GM18951 (cell line): ENCODE measurements at regions not wholly inside any gene's neighbourhood (a gene's known extent, or its start where the extent isn't known, plus 50 kb on each side); places are given as distances from the start of the nearest gene placed in this dataset.

Experiments used
- POLR2A ChIP-seq: IDR thresholded peaks from 4 replicates; pipeline ENCODE4 v1.6.1; 2011; ENCODE audit warnings: mild to moderate bottlenecking; ENCODE audit not compliant: insufficient read length, insufficient read depth; ENCODE audit errors: extremely low read depth
- in situ Hi-C: fragments of 300-500 bp; cut with MboI; formaldehyde crosslinking; loops from one replicate; pipeline ENCODE4 v1.12.0; 2022; ENCODE audit warnings: low sequenced_read_pairs, mixed read lengths, inconsistent platforms; ENCODE audit not compliant: unreplicated experiment

DNA sequence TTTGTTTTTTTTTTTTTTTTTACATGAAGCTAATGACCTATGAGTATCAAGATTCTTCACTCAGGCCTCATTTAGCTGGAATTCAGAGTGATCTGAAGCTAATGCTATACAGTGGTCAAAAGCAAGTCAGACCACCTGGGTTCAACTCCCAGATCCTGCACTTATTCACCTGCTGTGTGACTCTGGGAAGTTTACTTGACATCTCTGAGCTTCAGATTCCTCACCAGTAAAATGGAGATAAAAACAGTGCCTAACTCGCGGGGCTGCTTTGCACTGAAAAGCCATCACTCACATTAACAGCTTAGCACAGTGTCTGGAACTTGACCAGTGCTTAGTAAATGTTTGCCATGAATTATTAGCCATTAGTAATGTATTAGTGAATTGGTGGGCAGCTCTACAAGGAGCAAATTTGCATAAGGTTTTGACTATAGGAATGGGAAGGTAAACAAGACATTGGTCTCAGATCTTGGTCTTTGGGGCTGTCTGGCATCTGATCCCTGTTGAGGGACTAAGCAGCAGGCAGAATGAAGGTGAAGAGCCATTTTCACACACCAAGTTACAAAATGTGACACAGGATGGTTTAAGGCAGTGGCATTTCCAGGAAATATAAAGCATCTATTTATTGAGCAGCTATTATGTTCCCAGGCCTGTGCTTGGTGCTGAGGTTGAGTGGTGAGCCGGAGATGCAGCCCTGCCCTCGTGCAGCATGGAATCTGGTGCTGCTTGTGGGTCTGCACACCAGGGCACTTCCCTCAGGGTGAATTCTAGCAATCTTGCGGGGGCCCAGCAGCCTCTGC lies 291.3 kb downstream of the RRAGC start:
- no peak for TF ChIP-seq POLR2A
- in situ Hi-C loops, result no loop called here

DNA sequence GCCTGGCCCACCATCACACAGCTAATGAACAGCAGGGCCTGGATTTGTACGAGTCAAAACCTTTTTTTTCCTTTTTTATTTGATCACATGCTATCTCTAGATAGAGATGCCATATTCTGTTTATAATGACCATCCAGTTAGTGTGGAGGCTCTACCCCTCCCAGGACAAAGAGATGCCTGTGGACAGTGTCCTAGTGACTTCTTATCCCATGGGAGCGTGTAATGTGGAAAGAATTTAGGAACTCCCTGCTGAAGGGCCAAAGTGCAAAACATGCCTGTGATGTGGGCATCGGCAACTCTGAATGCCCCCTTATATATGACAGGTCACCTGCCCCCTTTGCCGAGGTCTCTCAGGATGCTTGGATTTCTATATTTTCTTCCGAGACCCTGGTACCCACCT lies 292.2 kb downstream of the RRAGC start:
- in situ Hi-C loops, result no loop called here
- TF ChIP-seq POLR2A, result no peak

DNA sequence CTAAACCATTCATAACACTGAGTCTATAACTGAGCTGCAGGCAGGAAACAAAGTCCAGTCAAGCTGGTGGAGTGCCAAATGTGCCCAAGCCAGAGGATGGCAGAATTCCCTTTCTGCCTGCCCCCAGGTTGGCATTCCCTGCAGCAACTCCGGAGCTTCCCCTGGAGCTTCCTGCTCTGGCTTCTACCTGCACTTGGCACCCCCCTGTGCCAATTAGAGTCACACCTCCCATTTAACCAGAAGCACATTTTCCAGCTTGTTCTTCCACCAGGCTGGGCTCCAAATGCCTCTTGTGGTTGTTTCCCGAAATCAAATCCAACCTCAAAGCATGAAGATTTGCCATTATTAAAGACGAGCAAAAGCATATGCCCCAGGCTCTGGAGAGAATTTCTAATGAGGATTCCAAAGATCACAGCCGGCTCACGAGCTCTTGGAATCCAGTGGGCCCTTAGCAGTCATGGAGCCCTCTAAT lies 294.5 kb downstream of the RRAGC start:
- in situ Hi-C loops, result no loop called here
- TF ChIP-seq POLR2A, result no peak

DNA sequence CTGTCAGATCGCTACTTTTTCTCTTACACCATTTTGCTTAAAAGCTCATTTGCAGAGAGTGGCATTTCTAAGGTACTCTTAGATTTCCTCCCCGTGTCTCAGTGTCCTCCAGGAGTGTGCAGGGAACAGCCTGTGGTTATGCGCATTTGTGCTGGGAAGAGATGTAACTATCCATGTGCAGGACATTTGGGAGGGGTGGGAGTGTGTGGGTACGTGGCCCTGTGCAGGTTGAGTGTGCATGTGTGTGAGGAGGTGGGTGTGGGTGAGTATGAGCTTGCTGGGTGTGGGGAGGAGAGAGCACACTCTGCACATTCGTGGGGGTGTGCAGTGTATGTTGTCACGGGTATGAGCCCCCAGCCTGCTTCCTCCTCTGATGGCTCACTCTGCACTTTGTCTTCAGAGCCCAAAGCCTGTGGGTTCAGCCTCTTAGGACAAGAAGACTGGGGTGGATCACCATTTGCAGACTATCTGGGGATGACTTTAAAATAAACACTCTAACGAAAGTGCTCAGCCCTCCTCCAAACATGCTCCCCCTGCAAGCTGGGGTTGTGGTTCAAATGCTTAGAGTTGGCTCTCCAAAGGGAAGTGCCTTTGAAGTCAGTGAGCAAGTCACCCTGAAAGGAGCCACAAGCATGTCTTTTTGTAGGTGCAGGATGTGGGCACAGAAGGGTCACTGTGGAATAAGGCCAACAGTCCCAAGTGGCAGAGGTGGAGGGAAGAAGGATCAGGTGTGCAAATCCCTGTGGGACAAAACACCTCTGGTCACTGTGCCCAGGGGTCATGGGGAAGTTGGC lies 295.4 kb downstream of the RRAGC start:
- in situ Hi-C loops, result no loop called here
- no peak for TF ChIP-seq POLR2A

DNA sequence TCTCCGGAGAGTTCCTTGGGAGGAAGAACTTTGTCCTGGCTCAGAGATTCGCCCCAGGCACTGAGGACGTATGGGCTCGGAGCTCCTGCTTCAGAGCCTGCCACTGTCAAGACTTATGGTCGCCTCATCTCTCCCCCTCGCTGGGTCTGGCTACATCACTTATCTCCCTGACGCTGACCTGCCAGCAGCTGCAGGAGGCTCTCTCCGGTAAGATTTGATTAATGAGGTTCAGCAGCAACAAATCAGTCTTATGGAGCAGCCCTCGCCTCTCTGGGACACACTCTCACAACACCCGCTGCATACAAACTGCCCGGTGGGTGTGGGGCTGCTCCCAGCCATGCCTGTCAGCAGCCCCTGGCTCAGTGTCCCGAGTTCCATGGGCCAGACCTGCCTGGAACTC lies 297.8 kb downstream of the RRAGC start:
- in situ Hi-C loops, result no loop called here
- TF ChIP-seq POLR2A, result no peak

DNA sequence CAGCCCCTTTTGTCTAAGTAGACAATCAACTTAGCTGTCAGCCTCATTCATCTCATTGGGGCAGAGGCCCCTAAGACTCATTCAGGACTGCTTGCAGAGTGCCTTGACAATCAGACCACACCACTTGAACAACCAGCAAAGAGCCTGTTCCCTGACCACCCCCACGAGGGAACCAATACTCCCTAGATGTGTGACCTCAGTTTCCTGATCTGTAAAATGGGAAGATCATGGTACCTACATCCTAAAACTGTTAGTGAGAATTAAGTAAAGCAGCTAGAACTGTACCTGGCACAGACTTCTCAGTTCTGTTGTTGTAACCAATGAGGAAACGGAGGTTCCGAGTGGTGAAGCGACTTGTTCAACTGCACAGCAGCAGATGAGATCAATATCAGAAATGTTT lies 298.5 kb downstream of the RRAGC start:
- no peak for TF ChIP-seq POLR2A
- in situ Hi-C loops, result no loop called here

DNA sequence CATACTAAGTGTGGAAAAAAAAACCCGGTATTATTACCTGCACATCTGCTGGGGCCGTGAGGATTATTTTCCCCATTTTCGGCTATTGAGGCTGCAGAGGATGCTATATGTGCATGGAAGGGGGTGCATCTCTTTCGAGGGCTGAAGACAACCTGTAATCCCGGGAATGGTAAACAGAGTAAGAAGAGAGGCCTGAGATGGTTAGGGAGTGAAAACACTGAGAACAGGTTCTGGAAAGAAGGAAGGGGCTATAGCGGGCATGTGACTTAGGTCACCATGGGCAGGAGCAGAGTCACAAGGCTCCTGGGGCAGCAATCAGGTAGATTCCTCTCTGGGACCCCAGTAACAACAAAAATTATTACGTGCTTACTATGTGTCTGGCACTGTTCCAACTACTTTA lies 299.1 kb downstream of the RRAGC start:
- TF ChIP-seq POLR2A, result no peak
- in situ Hi-C loops, result no loop called here

DNA sequence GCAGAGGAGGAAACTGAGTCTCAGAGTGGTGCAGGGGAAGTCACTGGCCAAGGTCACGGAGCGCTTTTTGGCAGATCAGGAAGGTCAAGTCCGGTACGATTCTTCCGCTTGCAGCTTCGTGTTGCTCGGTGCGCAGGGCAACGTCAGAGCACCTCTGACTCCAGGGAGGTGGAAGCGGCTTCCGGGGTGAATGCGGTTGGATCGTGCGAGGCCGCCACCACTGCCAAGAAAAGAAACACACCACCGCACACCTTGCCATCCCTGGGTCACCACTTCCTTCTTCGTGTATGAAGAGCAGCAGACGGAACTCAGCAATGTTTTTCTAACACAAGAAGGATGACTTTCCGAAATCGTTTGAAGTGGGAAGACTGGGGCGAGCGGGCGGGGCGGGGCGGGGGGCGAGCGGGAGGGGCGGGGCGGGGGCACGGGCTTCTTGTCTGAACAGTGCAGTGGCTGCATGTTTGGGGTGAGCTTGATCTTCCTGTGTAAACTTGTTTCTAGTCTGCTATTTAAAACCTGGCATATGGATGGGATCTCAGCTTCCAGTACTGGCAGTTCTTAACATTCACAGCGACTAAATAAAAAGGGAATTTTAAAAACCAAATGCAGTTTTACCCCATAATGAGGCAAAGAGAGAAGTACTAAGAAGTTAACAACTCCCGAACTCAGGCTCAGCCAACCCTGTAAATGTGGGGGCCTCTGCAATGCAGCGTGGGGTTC lies 300.0 kb downstream of the RRAGC start:
- in situ Hi-C loops, result no loop called here
- peak; percentile 37 for TF ChIP-seq POLR2A

DNA sequence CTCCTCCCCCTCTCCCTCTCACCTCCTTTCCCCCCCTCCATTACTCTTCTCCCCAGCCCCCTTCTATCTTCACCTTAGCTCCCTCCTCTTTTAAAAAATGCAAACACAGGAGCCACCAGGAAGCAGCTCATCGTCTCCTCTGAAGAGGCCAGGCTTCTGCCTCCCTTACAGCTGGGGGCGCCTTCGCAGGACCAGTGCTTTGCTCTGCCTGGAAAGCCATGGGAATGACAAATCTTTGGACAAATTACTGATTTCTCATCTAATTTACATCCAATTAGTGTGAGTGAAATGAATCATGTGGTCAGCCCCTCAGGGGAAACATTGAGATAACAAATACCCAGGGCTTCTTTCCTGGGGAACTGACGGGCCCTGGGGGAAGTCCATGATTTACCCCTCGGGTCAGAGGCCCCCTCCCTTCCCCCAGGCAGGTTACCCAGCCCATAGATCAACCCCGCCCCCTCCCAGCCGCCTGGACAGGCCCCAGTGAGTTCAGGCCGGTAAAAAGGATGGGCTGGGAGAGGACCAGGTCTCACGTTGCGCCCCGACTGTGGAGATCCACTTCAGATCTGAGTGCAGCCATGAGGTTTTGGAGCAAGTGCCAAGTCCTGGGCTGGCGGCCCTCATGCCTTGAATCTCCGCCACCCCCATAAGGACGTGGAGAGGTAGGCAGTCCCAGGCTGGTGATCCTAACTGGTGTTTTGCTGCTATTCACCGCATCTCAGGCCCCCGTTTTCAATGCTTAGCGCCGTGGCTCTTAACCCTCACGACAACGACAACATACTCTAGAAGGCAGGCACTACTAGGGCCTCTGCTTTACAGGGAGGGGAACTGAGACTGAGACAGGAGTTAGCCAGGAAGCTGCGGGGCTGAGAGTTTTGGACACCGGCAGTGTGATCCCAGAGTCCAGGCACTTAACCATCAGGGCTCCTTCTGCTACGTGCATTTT lies 300.8 kb downstream of the RRAGC start:
- no peak for TF ChIP-seq POLR2A
- in situ Hi-C loops, result no loop called here

DNA sequence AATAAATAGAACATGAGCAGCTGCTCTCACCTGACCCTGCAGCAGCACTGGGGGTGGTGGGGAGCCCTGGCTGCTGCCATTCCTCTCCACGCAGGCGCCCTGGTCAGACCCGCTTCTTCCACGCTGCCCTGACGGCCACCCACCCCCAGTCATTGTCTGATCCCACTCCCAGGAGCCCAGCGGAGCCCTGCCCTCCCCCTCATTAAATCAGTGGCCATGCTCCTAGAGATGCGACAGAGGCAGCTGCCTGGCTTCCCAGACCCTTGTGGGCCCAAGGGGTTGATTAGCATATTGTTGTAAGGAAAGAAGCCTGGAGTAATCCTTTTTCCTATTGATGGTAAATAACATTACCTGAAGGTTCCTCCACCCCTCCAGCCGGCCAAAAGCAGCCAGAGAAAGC lies 301.5 kb downstream of the RRAGC start:
- no peak for TF ChIP-seq POLR2A
- in situ Hi-C loops, result no loop called here

DNA sequence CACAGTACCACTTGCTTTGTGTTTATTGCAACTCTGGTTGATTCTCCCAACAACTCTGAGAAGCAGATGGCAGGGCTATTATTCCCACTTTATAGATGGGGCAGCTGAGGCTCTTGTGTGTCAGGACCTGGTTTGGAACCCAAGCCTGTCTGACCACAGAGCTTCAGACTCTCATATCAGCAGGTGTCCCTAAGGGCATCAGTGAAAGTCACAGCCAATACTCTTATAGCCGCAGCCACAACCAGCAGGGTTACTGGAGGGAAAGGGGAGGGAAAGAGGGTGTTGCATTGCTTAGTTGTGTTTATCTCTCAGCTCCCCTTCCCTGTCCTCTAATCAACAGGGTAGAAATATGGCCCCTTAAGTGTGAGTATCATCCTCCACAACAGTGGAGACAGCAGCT lies 304.0 kb downstream of the RRAGC start:
- in situ Hi-C loops, result no loop called here
- TF ChIP-seq POLR2A, result no peak

DNA sequence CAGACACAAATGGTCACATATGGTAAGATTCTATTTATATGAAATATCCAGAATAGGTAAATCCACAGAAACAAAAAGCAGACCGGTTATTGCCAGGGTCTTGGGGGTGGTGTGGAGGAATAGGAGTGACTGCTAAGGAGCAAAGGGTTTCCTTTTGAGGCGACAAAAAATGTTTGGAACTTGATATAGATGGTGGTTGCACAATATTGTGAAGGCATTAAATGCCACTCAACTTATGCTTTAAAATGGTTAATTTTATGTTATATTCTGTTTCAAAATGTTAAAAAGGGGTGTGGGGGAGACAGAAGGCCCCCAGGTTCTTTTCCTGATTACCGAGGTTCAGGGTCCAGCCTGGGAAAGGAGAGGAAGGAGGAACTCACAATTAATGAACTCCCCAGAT lies 304.4 kb downstream of the RRAGC start:
- in situ Hi-C loops, result no loop called here
- TF ChIP-seq POLR2A, result no peak
